COLO829 (cell line): ENCODE measurements at regions not wholly inside any gene's neighbourhood (a gene's known extent, or its start where the extent isn't known, plus 50 kb on each side); places are given as distances from the start of the nearest gene placed in this dataset.

ENCODE experiments used
- DNase-seq: peaks from one replicate; pipeline ENCODE4 v3.0.0; 2012; ENCODE audit warnings: low spot score

- DNase-seq = no peak
Measured at GRCh38 chr15:70185251-70185711, 87.6 kb upstream of the TLE3 start.

GRCh38 chr15:70182858-70183695, 85.4 kb upstream of the TLE3 start:
- DNase-seq = no peak

GRCh38 chr15:70181626-70182255, 84.0 kb upstream of the TLE3 start:
- DNase-seq = no peak

DNA sequence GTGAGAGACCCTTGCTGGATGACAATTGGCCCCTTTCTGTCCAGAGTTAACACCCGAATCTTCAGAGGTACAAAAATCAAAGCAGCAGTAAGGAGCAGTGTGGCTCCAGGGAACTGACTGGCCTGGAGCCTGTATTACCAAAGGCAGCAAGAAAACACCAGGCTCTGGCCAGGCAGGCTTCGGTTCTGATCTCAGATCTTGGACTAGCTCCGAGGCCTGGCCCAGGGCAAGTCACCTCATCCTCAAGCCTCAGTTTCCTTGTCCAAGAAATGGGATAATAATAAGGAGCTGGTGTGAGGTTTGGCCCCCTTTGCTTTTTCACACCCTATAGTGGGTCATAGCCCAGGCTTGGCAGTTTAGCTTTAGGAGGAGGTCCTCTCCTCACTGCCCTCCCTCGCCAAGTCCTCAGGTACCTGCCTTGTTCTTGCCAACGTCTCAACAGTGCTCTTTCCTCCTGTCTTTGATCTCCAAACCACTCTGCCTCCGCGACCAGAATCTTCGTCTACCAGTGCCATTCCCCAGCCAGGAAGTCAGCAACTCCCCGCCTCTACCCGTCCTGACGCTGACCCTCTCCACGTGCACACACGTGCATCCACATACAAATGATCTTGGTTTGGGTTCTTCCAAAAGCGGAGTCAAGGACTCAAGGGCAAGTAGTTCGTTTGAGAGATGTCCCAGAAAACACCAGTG, 82.6 kb upstream of the TLE3 start:
- no peak for DNase-seq

- DNase-seq = no peak
Measured at GRCh38 chr15:70179309-70179892, 81.7 kb upstream of the TLE3 start.

DNA sequence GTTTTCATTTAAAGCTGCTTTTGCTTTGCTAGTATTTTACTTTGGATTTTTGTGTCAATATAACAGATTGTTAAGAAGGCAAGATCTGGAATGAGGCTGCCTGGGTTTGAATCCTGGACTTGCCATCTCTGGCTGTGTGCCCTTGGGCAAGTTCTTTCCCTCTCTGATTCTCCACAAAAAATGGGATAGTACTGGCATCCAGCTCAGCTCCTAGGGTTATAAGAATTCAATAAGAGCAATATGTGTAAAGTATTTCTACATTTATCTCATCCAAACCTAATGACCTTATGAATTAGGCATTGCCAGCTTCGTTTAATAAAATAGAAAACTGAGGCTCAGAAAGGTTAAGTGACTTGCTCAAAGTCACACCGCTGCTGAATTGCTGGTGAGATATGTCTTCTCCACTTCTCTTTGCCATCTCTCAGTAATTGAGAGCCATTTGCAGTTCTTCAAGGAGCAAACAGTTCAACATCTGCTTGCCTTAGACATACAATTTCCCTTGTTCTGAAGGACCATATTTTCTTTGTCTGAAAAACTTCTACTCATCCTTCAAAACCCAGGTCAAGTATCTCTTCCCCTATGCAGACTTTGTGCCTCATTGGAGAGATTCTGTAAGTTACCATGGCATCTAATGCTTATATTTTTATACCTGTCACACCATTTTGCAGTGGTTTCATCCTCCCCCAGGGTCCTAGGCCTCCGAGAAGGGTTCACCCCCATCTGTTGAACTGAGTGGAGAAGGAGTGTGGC, 80.8 kb upstream of the TLE3 start:
- no peak for DNase-seq

DNA sequence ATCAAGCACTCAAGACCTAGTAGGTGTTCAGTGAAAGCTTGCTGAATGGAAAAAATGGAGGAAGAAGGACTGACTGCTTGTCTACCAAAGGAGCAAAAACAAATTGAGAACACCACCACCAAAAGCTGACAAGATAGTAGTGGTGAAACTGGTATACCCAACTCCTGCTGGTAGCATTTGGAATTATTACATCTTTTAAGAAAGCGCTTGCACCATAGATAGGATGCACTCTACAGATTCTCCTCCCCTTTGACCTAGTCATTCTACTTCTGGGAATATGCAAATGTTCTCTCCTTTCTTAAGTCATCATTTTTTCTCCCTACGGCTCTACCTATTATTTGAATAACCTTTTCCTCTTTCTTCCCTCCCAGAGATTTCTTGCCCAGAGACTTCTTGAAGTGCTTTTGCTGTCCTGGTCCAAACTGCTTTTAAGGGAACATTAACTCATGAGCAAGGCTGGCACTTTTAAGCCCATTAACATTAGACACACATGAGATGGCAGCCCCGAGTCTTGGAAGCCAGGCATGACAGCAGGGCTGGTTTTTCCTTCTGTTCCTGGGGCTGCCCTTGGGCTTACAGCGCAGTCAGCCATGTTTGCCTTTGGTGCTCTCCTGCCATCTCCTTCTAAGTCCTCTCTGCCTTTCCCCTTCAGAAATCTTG, 75.0 kb upstream of the TLE3 start:
- no peak for DNase-seq

DNA sequence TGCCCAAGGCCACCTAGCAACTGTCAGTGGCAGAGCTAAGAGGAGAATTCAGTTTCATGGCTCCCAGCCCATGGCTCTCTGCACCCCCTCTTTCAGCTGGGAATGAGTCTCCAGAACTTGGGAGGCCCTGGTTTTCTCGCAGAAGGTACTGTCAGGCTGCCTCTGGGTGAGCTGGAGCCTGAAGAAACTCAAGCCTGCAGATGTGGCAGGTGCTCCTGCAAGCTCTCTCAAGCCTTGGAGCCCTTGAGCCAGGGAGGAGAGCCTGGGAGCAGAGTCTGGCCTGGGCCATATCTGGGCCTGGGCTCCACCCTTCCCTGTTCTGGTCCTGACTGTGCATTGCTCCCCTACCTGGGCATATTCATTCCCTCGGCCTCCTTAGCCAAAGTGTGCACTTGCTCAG, 74.4 kb upstream of the TLE3 start:
- no peak for DNase-seq

DNA sequence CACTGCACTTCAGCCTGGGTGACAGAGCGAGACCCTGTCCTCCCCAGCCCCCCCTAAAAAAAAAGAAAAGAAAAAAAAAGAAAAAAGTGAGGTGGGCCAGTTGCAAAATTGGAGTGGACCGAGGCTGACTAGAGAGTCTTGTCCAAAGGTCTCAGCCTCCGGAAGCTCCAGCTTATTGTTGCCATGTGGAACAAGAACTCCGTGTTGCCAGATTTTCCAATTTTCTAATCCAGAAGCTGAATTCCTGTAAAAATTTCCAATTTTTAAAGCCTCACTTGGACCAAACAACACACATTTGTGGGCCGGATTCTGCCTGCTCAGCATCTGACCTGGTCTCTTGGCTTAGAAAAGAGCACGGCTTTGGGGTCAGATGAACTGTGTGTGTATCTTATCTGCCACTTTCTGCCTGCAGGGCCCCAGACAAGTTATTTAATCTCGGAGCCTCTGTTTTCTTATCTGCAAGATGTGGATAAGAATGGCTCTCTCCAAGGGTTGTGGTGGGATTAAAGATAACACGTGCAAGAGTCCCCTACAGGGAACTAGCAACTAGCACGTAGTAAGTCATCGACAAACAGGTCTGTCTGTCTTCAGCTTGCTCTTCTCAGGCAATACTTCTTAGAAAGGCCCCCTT, 73.7 kb upstream of the TLE3 start:
- no peak for DNase-seq

DNA sequence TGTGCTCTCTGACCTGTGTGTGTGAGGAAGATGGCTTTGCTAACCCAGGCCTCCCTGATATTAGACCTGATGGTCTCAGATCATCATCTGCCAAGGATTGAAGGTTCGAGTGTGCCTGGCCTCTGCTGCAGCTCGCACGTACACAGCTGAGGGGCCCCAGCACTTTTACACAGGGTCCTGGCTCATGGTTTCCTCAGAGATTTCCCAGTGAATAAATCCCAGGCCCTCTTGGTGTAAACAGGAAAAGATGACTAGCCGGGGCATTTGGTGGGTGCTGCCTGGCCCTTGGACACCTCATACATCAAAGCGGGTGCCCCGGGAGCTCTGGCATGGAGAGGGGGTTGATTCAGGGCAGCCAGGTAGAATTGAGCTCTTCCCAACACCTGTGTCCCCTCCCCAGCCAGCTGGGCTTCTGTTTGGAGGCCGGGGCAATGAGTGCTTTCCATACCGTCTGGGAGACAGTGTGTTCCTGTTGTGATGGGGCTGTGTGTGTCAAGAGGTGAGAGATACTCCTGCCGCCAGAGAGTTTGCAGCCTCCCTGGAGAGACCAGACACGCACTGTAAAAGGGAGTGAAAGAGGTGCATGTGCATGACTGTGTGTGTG, 72.5 kb upstream of the TLE3 start:
- no peak for DNase-seq

GRCh38 chr15:70169147-70169546, 71.4 kb upstream of the TLE3 start:
- DNase-seq = no peak

DNA sequence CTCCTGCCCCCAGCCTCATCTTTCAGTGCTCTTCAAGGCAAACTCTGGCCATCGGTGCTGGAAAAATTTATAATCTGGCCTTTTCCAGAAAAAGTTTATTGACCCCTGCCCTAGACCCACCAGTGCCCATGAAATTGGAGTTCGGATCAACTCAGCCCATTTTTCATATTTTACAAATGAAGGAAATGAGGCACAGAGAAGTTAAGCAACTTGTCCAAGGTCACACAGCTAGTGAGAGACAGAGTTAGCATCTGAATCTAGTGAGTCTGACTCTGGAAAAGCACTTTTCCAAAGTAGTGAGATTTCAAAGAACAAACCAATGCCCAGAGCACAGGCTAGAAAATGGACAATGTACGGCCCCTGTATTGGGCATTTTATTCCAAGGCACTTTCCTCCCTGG, 69.4 kb upstream of the TLE3 start:
- no peak for DNase-seq

DNA sequence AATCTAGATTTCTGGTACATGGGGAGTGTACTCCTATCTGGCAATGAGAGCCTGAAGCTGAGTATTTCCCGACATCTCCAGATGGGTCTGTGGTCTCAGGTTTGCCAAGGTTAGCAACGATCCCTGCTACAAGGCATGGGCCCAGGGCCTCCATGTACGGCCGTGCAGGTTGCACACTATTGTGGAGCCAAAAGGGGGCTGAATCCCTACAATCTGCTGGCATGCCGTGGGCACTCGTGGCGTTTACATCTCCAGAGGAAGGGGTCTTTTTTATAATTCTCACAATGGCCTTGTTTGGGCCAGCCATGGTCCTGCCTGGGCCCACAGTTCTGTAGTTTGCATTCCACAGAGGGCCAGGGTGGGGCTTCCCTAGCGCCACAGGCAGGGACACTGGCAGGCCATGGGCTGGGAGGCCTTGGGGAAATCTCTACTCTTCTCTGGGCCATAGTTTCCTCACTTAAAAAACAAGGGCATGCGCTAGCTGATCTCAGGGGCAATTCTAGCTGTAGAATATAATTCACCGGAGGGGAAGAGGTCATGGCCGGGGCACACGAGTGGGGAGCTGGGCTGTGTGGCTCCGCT, 68.9 kb upstream of the TLE3 start:
- no peak for DNase-seq

DNA sequence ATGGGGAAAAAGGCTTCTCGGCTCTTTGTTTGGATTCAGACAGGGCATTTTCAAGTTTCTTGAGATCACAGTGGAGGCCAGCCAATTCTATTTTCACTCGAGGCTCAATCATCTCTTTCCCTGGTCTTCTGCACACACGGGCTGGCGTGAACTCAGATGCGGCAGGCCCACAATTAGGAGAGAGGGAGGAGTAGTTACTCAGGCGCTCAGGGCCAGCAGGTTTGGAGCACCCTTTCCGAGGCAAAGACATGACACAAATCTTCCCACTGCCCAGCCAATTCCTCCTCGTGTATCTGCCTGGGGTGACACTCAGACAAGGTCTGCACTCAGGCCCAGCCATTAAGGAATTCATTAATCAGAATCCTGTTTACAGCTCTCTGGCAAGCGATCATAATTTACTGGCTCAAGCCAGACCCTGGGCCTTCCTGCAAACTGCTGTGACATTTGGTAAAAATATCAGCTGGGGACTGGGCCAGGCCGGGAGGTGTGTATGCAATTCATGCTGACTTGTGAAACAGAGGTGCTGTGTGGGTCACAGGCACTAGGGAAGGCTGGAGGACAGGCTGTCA, 68.1 kb upstream of the TLE3 start:
- no peak for DNase-seq

GRCh38 chr15:70164910-70165715, 67.4 kb upstream of the TLE3 start:
- no peak for DNase-seq

- no peak for DNase-seq
Measured at GRCh38 chr15:70164156-70164900, 66.6 kb upstream of the TLE3 start.

DNA sequence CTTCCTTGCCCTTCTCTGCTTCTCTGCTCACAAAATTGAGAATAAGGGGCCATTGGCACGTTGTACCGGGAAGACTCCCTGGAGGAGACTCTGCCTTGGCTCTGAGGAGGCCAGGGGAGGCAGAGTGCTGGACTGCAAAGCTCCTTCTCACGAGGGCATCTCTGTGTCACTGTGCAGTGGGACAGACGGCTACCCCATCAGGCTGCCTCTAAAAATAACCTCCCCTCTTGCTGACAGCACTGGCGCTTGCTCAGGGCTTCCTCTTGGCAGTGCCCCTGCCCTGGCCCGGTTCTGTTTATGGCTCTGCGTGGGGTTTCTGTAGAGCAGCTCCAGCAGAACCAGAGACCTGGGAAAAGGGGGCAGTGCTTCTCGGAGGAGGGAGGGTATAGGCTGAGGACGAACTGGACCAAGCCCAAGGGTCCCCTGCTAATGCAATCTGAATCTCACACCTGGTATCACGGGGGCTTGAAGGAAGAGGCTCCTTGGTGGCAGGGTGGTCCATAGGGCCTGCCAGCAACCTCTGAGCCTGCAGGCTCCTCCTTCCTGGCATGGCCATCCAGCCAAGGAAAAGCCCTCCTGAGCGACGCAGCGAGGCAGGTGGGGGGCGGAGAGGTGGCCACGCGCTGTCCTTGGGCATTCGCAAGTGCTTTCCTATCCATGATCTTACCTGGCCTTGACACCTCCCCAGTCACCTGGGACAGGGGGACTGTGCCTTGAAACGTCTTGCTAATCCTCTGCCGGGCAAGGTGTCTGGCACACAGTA, 63.3 kb upstream of the TLE3 start:
- DNase-seq = no peak
